ENCODE measurements at regions not wholly inside any gene's neighbourhood (a gene's known extent, or its start where the extent isn't known, plus 50 kb on each side); places are given as distances from the start of the nearest gene placed in this dataset.

- in situ Hi-C loops (cut with MboI) (no loop called here), intact Hi-C loops (cut with micrococcal nuclease; ENCODE audit: unreplicated experiment) (no loop called here)
- Histone ChIP-seq H3K4me2 (ENCODE audit: control insufficient read depth, insufficient read depth) (no peak overlapping the region), H3K4me3 (no peak overlapping the region), H3K9me3 (replicated peaks; ENCODE audit: control insufficient read depth, insufficient read depth, low read length) (no peaks in the 10 kb centered on the region), H3K4me1 (ENCODE audit: control insufficient read depth, insufficient read depth, low read length) (no peaks in the 10 kb centered on the region), H3K36me3 (ENCODE audit: control insufficient read depth in 2 of 2, insufficient read depth in 2 of 2, low read length in 1 of 2) (no peaks in the 10 kb centered on the region), H4K20me1 (ENCODE audit: control insufficient read depth, insufficient read depth) (no peaks in the 10 kb centered on the region), H3K27ac (ENCODE audit: control insufficient read depth, insufficient read depth) (no peak overlapping the region), H3K79me2 (ENCODE audit: control insufficient read depth, insufficient read depth, low read length) (no peaks in the 10 kb centered on the region), H3K27me3 (replicated peaks in 1 of 2; ENCODE audit: control insufficient read depth in 2 of 2, insufficient read depth in 2 of 2, low read length in 1 of 2) (peaks cover 0 to 2% of the 10 kb centered on the region in 2 experiments; a peak in 1 of 4 replicates), H3K9ac (ENCODE audit: control insufficient read depth, insufficient read depth, low read length) (no peak overlapping the region), H2AFZ (ENCODE audit: control insufficient read depth, low read depth, low read length) (no peak overlapping the region)
- POLR2A ChIA-PET = no interaction called here
- RAD21 ChIA-PET (ENCODE audit: unreplicated experiment) = no interaction called here
- no peak for ATAC-seq
- SMC1A ChIA-PET (ENCODE audit: uncharacterized antibody, unreplicated experiment) = interaction anchor here (0.6 kb wide), 1 partner anchor 318 kb away, joined by 6 read pairs; no protein-coding TSS in a partner anchor
- no peak for DNase-seq (ENCODE audit: low read depth, low spot score)
- 54% methylated on average over 9 of the region's 9 CpGs for WGBS (ENCODE audit: insufficient coverage, insufficient replicate concordance, low lambda C conversion rate, missing lambda C conversion rate)
- CTCF ChIA-PET = no interaction called here
- TF ChIP-seq JUNB (IDR thresholded peaks at IDR 0.05) = no peak
- no peak for TF ChIP-seq ZNF274 (IDR thresholded peaks at IDR 0.05; ENCODE audit: insufficient read depth, insufficient read length)
- TF ChIP-seq RUNX3 (IDR thresholded peaks at IDR 0.05; ENCODE audit: low read length) = no peak
- TF ChIP-seq ZNF207 (IDR thresholded peaks at IDR 0.05; ENCODE audit: borderline replicate concordance) = no peak
- TF ChIP-seq EGR1 (IDR thresholded peaks at IDR 0.05; ENCODE audit: borderline replicate concordance in 1 of 2, low read depth in 2 of 2, low read length in 2 of 2) = no peak
- no peak for TF ChIP-seq RFX5 (IDR thresholded peaks at IDR 0.05; ENCODE audit: low read depth, low read length)
- no peak for TF ChIP-seq BRCA1 (IDR thresholded peaks at IDR 0.05; ENCODE audit: low read depth, low read length)
- TF ChIP-seq GABPA (IDR thresholded peaks at IDR 0.05; ENCODE audit: low read depth) = no peak
- no peak for TF ChIP-seq STAT1 (conservative IDR thresholded peaks at IDR 0.05)
- no peak for TF ChIP-seq MTA3 (IDR thresholded peaks at IDR 0.05; ENCODE audit: borderline replicate concordance, low read length)
- TF ChIP-seq, protein P1, sequence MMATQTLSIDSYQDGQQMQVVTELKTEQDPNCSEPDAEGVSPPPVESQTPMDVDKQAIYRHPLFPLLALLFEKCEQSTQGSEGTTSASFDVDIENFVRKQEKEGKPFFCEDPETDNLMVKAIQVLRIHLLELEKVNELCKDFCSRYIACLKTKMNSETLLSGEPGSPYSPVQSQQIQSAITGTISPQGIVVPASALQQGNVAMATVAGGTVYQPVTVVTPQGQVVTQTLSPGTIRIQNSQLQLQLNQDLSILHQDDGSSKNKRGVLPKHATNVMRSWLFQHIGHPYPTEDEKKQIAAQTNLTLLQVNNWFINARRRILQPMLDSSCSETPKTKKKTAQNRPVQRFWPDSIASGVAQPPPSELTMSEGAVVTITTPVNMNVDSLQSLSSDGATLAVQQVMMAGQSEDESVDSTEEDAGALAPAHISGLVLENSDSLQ (IDR thresholded peaks at IDR 0.05) = no peak
- no peak for TF ChIP-seq BACH1 (IDR thresholded peaks at IDR 0.05; ENCODE audit: borderline replicate concordance)
- no peak for TF ChIP-seq HDAC6 (IDR thresholded peaks at IDR 0.05; ENCODE audit: unreplicated experiment)
- TF ChIP-seq EZH2 (IDR thresholded peaks at IDR 0.05; ENCODE audit: borderline replicate concordance, control insufficient read depth, low read depth, low read length) = no peak
- FAIRE-seq = no peak
- BruUV-seq (replicated peaks) = no TSS peak
These were observed 215.1 kb upstream of the RFX3 start for GRCh38 chr9:3740690-3741419.
